ENCODE measurements at regions not wholly inside any gene's neighbourhood (a gene's known extent, or its start where the extent isn't known, plus 50 kb on each side); places are given as distances from the start of the nearest gene placed in this dataset.

DNA sequence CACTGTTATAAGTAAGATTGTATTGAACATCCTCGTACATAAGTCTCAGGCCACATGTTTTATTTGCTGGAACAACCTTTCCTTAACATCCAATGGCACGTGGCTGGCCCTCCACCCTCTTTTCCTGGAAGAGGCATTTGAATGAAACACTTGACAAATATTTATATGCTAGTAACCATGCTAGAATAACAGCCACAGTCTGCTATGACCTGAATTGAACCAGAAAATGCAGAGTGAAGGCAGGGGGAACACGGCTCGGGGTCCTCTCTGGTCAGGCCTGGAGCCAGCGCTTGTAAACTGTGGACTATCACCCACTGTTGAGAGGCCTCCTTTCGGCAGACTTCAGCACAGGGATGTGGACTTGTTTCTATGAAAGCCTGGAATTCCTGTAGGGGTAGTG is 198.2 kb upstream of the COPS8 start:
- H3K9ac ChIP-seq (ENCODE audit: low read length): no peak overlapping the region
- no peak overlapping the region for H3K4me3 ChIP-seq (ENCODE audit: low read length)
- H3K27ac ChIP-seq (ENCODE audit: low read depth, low read length): no peak overlapping the region

DNA sequence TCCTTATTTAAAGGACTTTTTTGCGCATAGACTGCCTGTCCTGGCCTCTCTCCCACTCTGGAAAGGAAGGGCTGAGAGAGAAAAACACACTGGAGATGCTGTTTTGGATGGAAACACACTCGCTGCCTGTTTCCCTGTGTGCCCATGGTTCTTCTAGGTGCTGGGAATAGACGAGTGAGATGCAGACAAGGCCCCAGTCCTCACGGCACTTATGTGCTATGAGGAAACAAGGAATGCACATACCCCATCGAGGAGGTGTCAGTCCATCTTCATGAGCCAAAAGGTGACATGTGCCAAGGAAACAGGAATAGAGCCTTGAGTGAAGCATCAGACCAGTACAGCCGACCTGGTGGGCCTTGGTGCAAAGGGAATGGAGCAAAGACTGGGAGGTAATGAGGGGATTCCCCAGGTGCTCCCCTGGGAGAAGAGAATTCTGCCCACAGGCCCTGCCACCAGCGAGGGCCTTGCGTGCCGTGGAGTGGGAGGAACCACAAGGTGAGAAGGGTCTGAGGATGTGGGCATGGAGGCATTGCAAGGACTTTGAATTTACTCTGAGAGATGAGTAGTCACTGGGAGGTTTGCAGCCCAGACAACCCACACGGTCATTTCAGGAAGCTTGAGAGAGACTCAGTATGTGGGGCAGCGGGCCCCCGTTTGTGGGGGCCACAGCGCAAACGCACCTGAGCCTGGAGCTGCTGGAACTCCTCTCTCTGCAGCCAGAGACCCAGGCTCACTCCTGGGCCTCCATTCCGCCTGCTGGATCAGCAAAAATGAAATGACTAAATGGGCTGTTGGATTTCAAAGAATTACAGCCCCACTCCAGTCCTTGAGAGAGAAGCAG is 197.5 kb upstream of the COPS8 start:
- Histone ChIP-seq H3K4me3 (ENCODE audit: low read length) (no peak overlapping the region), H4K5ac (ENCODE audit: low read length) (no peak overlapping the region), H3K79me2 (ENCODE audit: control insufficient read depth, insufficient read depth, low read length) (no peaks in the 10 kb centered on the region), H3K56ac (ENCODE audit: low read length) (peak overlapping the region; percentile 39), H4K8ac (ENCODE audit: low read depth, low read length) (no peak overlapping the region), H3K27me3 (ENCODE audit: insufficient read depth, low read length, poor library complexity) (no peaks in the 10 kb centered on the region), H3K4ac (ENCODE audit: low read depth, low read length) (no peak overlapping the region), H2BK120ac (ENCODE audit: low read depth, low read length) (no peak overlapping the region), H2BK15ac (replicated peaks; ENCODE audit: low read depth) (no peak overlapping the region), H3K27ac (ENCODE audit: low read depth, low read length) (no peak overlapping the region), H3K4me2 (ENCODE audit: low read length) (no peak overlapping the region), H3K36me3 (ENCODE audit: control insufficient read depth, insufficient read depth, low read length) (no peaks in the 10 kb centered on the region), H3K18ac (ENCODE audit: low read length) (peak overlapping the region; percentile 0), H3K79me1 (ENCODE audit: low read length) (no peaks in the 10 kb centered on the region), H2AK5ac (ENCODE audit: low read length) (peak overlapping the region; percentile 22), H3K23ac (ENCODE audit: low read length) (no peak overlapping the region), H2BK5ac (ENCODE audit: low read length) (no peak overlapping the region), H3K9ac (ENCODE audit: low read length) (no peak overlapping the region), H3K4me1 (ENCODE audit: control insufficient read depth, low read depth, low read length) (peaks cover 12% of the 10 kb centered on the region)
- DNase-seq: no peak
- no CpG with 5 or more reads among the region's 15 CpGs for WGBS (ENCODE audit: extremely low coverage, insufficient coverage, low lambda C conversion rate)

More for the DNA sequence above, 198.2 kb upstream of the COPS8 start:
- peaks cover 12% of the 10 kb centered on the region for H3K4me1 ChIP-seq (ENCODE audit: control insufficient read depth, low read depth, low read length)
- peak overlapping the region; percentile 0 for H3K18ac ChIP-seq (ENCODE audit: low read length)
- H3K27me3 ChIP-seq (ENCODE audit: insufficient read depth, low read length, poor library complexity): no peaks in the 10 kb centered on the region
- WGBS (ENCODE audit: extremely low coverage, insufficient coverage, low lambda C conversion rate): no CpG with 5 or more reads among the region's 6 CpGs
- no peak for DNase-seq
- no peak overlapping the region for H3K23ac ChIP-seq (ENCODE audit: low read length)
- H3K79me2 ChIP-seq (ENCODE audit: control insufficient read depth, insufficient read depth, low read length): no peaks in the 10 kb centered on the region
- no peaks in the 10 kb centered on the region for H3K79me1 ChIP-seq (ENCODE audit: low read length)
- H2BK5ac ChIP-seq (ENCODE audit: low read length): no peak overlapping the region
- H2BK15ac ChIP-seq (replicated peaks; ENCODE audit: low read depth): no peak overlapping the region
- H3K56ac ChIP-seq (ENCODE audit: low read length): peak overlapping the region; percentile 39
- no peak overlapping the region for H4K5ac ChIP-seq (ENCODE audit: low read length)
- H2BK120ac ChIP-seq (ENCODE audit: low read depth, low read length): no peak overlapping the region
- no peak overlapping the region for H2AK5ac ChIP-seq (ENCODE audit: low read length)
- no peak overlapping the region for H4K8ac ChIP-seq (ENCODE audit: low read depth, low read length)
- no peaks in the 10 kb centered on the region for H3K36me3 ChIP-seq (ENCODE audit: control insufficient read depth, insufficient read depth, low read length)
- H3K4ac ChIP-seq (ENCODE audit: low read depth, low read length): no peak overlapping the region
- H3K4me2 ChIP-seq (ENCODE audit: low read length): no peak overlapping the region

DNA sequence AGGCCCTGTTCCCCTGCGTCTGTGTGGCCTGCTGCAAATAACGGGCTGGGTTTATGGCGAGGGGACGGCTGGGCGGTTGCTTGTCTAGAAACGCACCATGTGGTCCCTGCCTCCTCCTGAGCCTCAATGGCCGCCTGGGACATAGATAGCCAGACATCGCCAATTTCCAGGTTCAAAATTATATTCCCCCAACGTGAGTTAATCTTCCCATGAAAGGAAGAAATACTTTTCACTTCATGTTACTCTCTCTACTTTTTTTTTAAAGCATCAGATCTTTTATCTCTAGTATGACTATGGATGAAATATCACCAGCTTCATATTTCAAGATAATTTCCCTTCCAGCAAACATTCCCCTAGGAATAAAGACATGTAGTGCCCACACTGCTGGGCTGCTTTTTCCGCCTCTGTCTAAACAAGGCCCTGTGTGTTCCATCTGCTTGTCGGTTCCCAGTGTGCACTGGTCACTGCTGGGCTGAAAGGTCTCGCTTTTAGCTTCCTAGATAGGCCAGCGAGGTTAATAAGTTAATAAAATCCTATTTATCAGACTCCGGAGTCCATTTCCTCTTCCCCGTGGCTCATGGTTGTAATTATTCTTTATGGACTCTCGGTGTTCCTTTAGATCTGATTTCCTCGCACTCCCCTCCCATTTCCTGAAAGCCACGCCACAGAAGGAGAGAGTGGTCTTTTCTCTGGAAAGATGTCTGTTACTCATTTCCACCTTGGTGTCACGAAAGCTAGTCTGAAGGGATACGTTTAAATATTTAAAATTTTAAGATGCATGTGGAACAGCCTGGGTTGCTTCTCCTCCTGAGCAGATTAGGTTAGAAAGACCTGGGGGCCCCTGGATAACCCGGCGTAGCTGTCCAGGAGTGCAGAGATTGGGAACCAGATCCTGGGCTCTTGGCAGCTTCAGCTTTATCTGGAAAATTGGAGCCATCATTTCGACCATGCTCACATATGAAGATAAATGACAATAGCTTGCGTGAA is 196.6 kb upstream of the COPS8 start:
- peaks cover 12% of the 10 kb centered on the region for H3K4me1 ChIP-seq (ENCODE audit: control insufficient read depth, low read depth, low read length)
- no peak overlapping the region for H3K4me2 ChIP-seq (ENCODE audit: low read length)
- peak overlapping the region; percentile 1 for H3K56ac ChIP-seq (ENCODE audit: low read length)
- no peak overlapping the region for H2BK120ac ChIP-seq (ENCODE audit: low read depth, low read length)
- no peak overlapping the region for H2AK5ac ChIP-seq (ENCODE audit: low read length)
- no peak overlapping the region for H4K8ac ChIP-seq (ENCODE audit: low read depth, low read length)
- H3K27me3 ChIP-seq (ENCODE audit: insufficient read depth, low read length, poor library complexity): no peaks in the 10 kb centered on the region
- H2BK5ac ChIP-seq (ENCODE audit: low read length): no peak overlapping the region
- no peaks in the 10 kb centered on the region for H3K79me2 ChIP-seq (ENCODE audit: control insufficient read depth, insufficient read depth, low read length)
- H3K18ac ChIP-seq (ENCODE audit: low read length): no peak overlapping the region
- H3K9ac ChIP-seq (ENCODE audit: low read length): no peak overlapping the region
- H4K5ac ChIP-seq (ENCODE audit: low read length): no peak overlapping the region
- no peak overlapping the region for H3K4ac ChIP-seq (ENCODE audit: low read depth, low read length)
- H3K27ac ChIP-seq (ENCODE audit: low read depth, low read length): no peak overlapping the region
- no peaks in the 10 kb centered on the region for H3K36me3 ChIP-seq (ENCODE audit: control insufficient read depth, insufficient read depth, low read length)
- no peak overlapping the region for H3K4me3 ChIP-seq (ENCODE audit: low read length)
- no peak overlapping the region for H2BK15ac ChIP-seq (replicated peaks; ENCODE audit: low read depth)
- no peaks in the 10 kb centered on the region for H3K79me1 ChIP-seq (ENCODE audit: low read length)
- WGBS (ENCODE audit: extremely low coverage, insufficient coverage, low lambda C conversion rate): no CpG with 5 or more reads among the region's 24 CpGs
- H3K23ac ChIP-seq (ENCODE audit: low read length): no peak overlapping the region
- DNase-seq: no peak

DNA sequence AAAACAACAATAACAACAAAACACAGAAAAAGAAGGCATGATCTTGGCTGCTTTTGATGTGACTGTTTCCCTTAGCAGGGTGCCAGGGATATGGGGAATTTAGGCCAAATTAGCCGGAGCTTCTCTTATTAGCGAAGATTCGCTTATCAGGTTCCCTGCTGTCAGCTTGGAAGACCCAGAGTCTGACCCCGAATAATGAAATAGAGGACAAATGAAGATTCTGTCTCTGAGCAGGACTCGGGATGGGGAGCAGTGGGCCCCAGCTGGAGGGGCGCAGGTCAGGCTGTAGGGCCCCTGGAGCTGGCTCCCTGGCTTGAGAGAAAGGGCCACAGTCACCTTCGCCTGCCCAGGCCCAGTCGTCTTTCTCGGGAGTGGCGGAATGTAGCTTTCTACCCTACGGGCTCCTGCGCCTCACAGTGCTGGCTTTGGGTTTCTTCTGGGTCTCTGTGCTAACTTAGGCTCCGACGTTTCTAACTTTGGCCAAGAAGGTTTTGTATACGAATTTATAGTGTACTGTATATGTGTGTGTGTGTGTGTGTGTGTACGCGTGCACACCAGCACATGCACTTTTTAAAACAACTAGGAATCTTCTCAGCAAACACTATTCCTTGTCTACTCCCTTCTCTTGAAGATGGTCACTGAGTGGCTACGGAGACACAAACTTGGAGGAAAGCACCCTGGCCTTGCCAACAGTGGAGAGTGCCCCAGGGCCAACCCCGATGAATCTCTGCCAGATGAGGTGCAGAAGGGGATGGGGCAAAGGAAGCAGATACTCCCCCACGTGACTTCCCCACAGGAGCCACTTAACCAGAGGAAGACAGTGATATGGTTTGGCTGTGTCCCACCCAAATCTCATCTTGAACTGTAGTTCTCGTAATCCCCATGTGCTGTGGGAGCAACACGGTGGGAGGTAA is 195.6 kb upstream of the COPS8 start:
- Histone ChIP-seq H2BK15ac (replicated peaks; ENCODE audit: low read depth) (no peak overlapping the region), H4K8ac (ENCODE audit: low read depth, low read length) (no peak overlapping the region), H3K27me3 (ENCODE audit: insufficient read depth, low read length, poor library complexity) (no peaks in the 10 kb centered on the region), H3K36me3 (ENCODE audit: control insufficient read depth, insufficient read depth, low read length) (no peaks in the 10 kb centered on the region), H3K9ac (ENCODE audit: low read length) (no peak overlapping the region), H3K23ac (ENCODE audit: low read length) (no peak overlapping the region), H3K27ac (ENCODE audit: low read depth, low read length) (no peak overlapping the region), H2BK120ac (ENCODE audit: low read depth, low read length) (no peak overlapping the region), H4K5ac (ENCODE audit: low read length) (no peak overlapping the region), H3K79me2 (ENCODE audit: control insufficient read depth, insufficient read depth, low read length) (no peaks in the 10 kb centered on the region), H3K4me1 (ENCODE audit: control insufficient read depth, low read depth, low read length) (peaks cover 12% of the 10 kb centered on the region), H3K4me3 (ENCODE audit: low read length) (no peak overlapping the region), H2AK5ac (ENCODE audit: low read length) (no peak overlapping the region), H3K79me1 (ENCODE audit: low read length) (no peaks in the 10 kb centered on the region), H3K18ac (ENCODE audit: low read length) (peak overlapping the region; percentile 39), H3K4ac (ENCODE audit: low read depth, low read length) (peak overlapping the region; percentile 18), H3K4me2 (ENCODE audit: low read length) (no peak overlapping the region), H3K56ac (ENCODE audit: low read length) (no peak overlapping the region), H2BK5ac (ENCODE audit: low read length) (peak overlapping the region; percentile 20)
- WGBS (ENCODE audit: extremely low coverage, insufficient coverage, low lambda C conversion rate): no CpG with 5 or more reads among the region's 22 CpGs
- peak; percentile 70 for DNase-seq

- Histone ChIP-seq H2AK5ac (ENCODE audit: low read length) (no peak overlapping the region), H3K79me1 (ENCODE audit: low read length) (no peaks in the 10 kb centered on the region), H2BK5ac (ENCODE audit: low read length) (no peak overlapping the region), H3K23ac (ENCODE audit: low read length) (no peak overlapping the region), H3K4ac (ENCODE audit: low read depth, low read length) (no peak overlapping the region), H3K4me2 (ENCODE audit: low read length) (no peak overlapping the region), H3K27me3 (ENCODE audit: insufficient read depth, low read length, poor library complexity) (no peaks in the 10 kb centered on the region), H3K4me1 (ENCODE audit: control insufficient read depth, low read depth, low read length) (peaks cover 10% of the 10 kb centered on the region), H3K56ac (ENCODE audit: low read length) (no peak overlapping the region), H4K5ac (ENCODE audit: low read length) (no peak overlapping the region), H3K9ac (ENCODE audit: low read length) (no peak overlapping the region), H4K8ac (ENCODE audit: low read depth, low read length) (no peak overlapping the region), H2BK15ac (replicated peaks; ENCODE audit: low read depth) (peak overlapping the region; percentile 87), H3K18ac (ENCODE audit: low read length) (peak overlapping the region; percentile 32), H3K79me2 (ENCODE audit: control insufficient read depth, insufficient read depth, low read length) (no peaks in the 10 kb centered on the region), H2BK120ac (ENCODE audit: low read depth, low read length) (no peak overlapping the region), H3K27ac (ENCODE audit: low read depth, low read length) (no peak overlapping the region), H3K36me3 (ENCODE audit: control insufficient read depth, insufficient read depth, low read length) (no peaks in the 10 kb centered on the region), H3K4me3 (ENCODE audit: low read length) (no peak overlapping the region)
- DNase-seq: no peak
- no CpG with 5 or more reads among the region's 7 CpGs for WGBS (ENCODE audit: extremely low coverage, insufficient coverage, low lambda C conversion rate)
Observed at GRCh38 chr2:236892721-236893120, 193.0 kb upstream of the COPS8 start.

All from mesendoderm (in vitro differentiated cells).